Endothelial cell of umbilical vein (primary cell): ENCODE measurements at regions not wholly inside any gene's neighbourhood (a gene's known extent, or its start where the extent isn't known, plus 50 kb on each side); places are given as distances from the start of the nearest gene placed in this dataset.

ENCODE experiments used
- BruUV-seq: library from RNA; stranded (reverse); fragments of 400-500 nt; replicated peaks from 2 replicates; lab custom pipeline; 2021; lab: Mats Ljungman, UMichigan
- CTCF ChIA-PET: fragments of 300-600, 350-600 bp; sonication (Branson Sonifier 250); formaldehyde crosslinking; loops from one replicate; lab custom pipeline; 2021; ENCODE audit warnings: antibody characterized with exemption, inconsistent platforms; lab: Charles Lee
- POLR2A ChIA-PET: fragments of 300-600, 350-600 bp; sonication (Branson Sonifier 250); formaldehyde crosslinking; loops from one replicate; lab custom pipeline; 2021; ENCODE audit warnings: antibody characterized with exemption, inconsistent platforms; lab: Charles Lee
- DNase-seq: peaks from one replicate; pipeline ENCODE4 v3.0.0-alpha.2; 2011; ENCODE audit warnings: low read depth, low spot score
- FAIRE-seq: peaks from 2 replicates; lab custom pipeline; 2011; peaks lifted over from hg19 to GRCh38; lab: Jason Lieb, UNC
- H2AFZ ChIP-seq: 2 replicates; pipeline ENCODE4 v1.6.0; 2012; ENCODE audit warnings: low read depth, low read length, control low read depth, inconsistent platforms
- H3K27ac ChIP-seq: 2 replicates; pipeline ENCODE4 v1.5.1; 2011; ENCODE audit warnings: low read depth, mild to moderate bottlenecking, control low read depth, low read length, moderate library complexity; ENCODE audit not compliant: insufficient read depth
- H3K27me3 ChIP-seq, 2 experiments: 2 replicates each; pipeline versions ENCODE4 v1.6.0 to v1.6.1; 2011; ENCODE audit warnings: low read length in 2 of 2, mixed read lengths in 1 of 2; ENCODE audit not compliant: control insufficient read depth in 2 of 2, insufficient read depth in 2 of 2
- H3K36me3 ChIP-seq, 2 experiments: 2 replicates in 1 of 2; 3 replicates in 1 of 2; pipeline ENCODE4 v1.5.1; 2011; ENCODE audit warnings: low read length in 2 of 2, mild to moderate bottlenecking in 1 of 2, moderate library complexity in 1 of 2; ENCODE audit not compliant: control insufficient read depth in 2 of 2, insufficient read depth in 2 of 2; ENCODE audit errors: extremely low read depth in 1 of 2
- H3K4me1 ChIP-seq: 3 replicates; pipeline ENCODE4 v1.5.1; 2011; ENCODE audit warnings: mild to moderate bottlenecking, low read length; ENCODE audit not compliant: control insufficient read depth, insufficient read depth; ENCODE audit errors: extremely low read depth
- H3K4me2 ChIP-seq: 2 replicates; pipeline ENCODE4 v1.6.1; 2011; ENCODE audit warnings: low read length, control low read depth, mixed read lengths; ENCODE audit not compliant: insufficient read depth
- H3K4me3 ChIP-seq, 3 experiments: fragments of 200-600 bp in 1 of 3; sonication (generic), shearing (Covaris generic) in 1 of 3; replicated peaks in 1 of 3; 2 replicates each; pipeline ENCODE4 v1.5.1; 2011 to 2016; ENCODE audit warnings: control low read depth in 3 of 3, low read length in 3 of 3, mild to moderate bottlenecking in 2 of 3, inconsistent platforms in 1 of 3, low read depth in 1 of 3, moderate library complexity in 1 of 3; ENCODE audit not compliant: insufficient read depth in 1 of 3
- H3K79me2 ChIP-seq: 2 replicates; pipeline ENCODE4 v1.6.0; 2012; ENCODE audit warnings: low read length, inconsistent platforms; ENCODE audit not compliant: control insufficient read depth, insufficient read depth
- H3K9ac ChIP-seq: replicated peaks from 2 replicates; pipeline ENCODE3; 2011; ENCODE audit warnings: low read length, control low read depth; ENCODE audit not compliant: insufficient read depth; ENCODE audit errors: extremely low read depth
- H3K9me1 ChIP-seq: replicated peaks from 3 replicates; pipeline ENCODE4 v1.6.0; 2011; ENCODE audit warnings: mild to moderate bottlenecking, low read length; ENCODE audit not compliant: control insufficient read depth, insufficient read depth; ENCODE audit errors: extremely low read depth
- H3K9me3 ChIP-seq: replicated peaks from 2 replicates; pipeline ENCODE4 v1.5.1; 2012; ENCODE audit warnings: low read length, inconsistent platforms; ENCODE audit not compliant: control insufficient read depth, insufficient read depth
- H4K20me1 ChIP-seq: replicated peaks from 2 replicates; pipeline ENCODE3; 2011; ENCODE audit warnings: mild to moderate bottlenecking, low read length; ENCODE audit not compliant: control insufficient read depth, insufficient read depth; ENCODE audit errors: extremely low read depth
- EZH2 ChIP-seq: IDR thresholded peaks from 2 replicates; pipeline ENCODE4 v1.6.1; 2012; ENCODE audit warnings: borderline replicate concordance, low read depth, mild to moderate bottlenecking, moderate library complexity, low read length, inconsistent platforms; ENCODE audit not compliant: severe bottlenecking
- FOS ChIP-seq: IDR thresholded peaks from 2 replicates; pipeline ENCODE4 v1.6.1; 2011; ENCODE audit warnings: mild to moderate bottlenecking, low read length, moderate library complexity, borderline replicate concordance; ENCODE audit not compliant: insufficient read depth
- GATA2 ChIP-seq: IDR thresholded peaks from 2 replicates; pipeline ENCODE4 v1.7.0; 2011; ENCODE audit warnings: low read depth, mild to moderate bottlenecking, moderate library complexity, mixed read lengths, low read length; ENCODE audit not compliant: insufficient read length, insufficient read depth
- MYC ChIP-seq: IDR thresholded peaks from one replicate; pipeline ENCODE4 v1.6.1; 2011; ENCODE audit warnings: mild to moderate bottlenecking, low read depth, low read length
- POLR2A ChIP-seq: IDR thresholded peaks from 2 replicates; pipeline ENCODE4 v1.6.1; 2012; ENCODE audit warnings: low read depth, mild to moderate bottlenecking, control low read depth, low read length
- POLR2AphosphoS5 ChIP-seq: IDR thresholded peaks from 2 replicates; pipeline ENCODE4 v1.6.1; 2012; ENCODE audit warnings: low read depth, mild to moderate bottlenecking, control low read depth, low read length, moderate library complexity; ENCODE audit not compliant: insufficient read depth
- dilution Hi-C: fragments of 300-500 bp; cut with MboI; formaldehyde crosslinking; loops from one replicate; pipeline ENCODE4 v1.15.0; 2019; ENCODE audit warnings: low sequenced_read_pairs; ENCODE audit not compliant: extremely low pct_ligation_motif_present
- intact Hi-C: fragments of 100-400 bp; cut with micrococcal nuclease; formaldehyde crosslinking; loops from one replicate; pipeline ENCODE4 v1.10.0; 2022
- TF ChIP-seq, protein P1 (sequence below), 2 donors: IDR thresholded peaks; 1 replicate in 1 of 2; 2 replicates in 1 of 2; pipeline ENCODE4 v1.5.1; 2011; ENCODE audit warnings: low read length in 2 of 2, mild to moderate bottlenecking in 2 of 2, moderate library complexity in 2 of 2, control low read depth in 1 of 2, inconsistent platforms in 1 of 2, low read depth in 1 of 2; ENCODE audit not compliant: insufficient read depth in 1 of 2; ENCODE audit errors: extremely low read depth in 1 of 2
- TF ChIP-seq, protein P2 (sequence below): IDR thresholded peaks from 2 replicates; pipeline ENCODE4 v1.6.1; 2011; ENCODE audit not compliant: insufficient read depth, insufficient read length

DNA sequence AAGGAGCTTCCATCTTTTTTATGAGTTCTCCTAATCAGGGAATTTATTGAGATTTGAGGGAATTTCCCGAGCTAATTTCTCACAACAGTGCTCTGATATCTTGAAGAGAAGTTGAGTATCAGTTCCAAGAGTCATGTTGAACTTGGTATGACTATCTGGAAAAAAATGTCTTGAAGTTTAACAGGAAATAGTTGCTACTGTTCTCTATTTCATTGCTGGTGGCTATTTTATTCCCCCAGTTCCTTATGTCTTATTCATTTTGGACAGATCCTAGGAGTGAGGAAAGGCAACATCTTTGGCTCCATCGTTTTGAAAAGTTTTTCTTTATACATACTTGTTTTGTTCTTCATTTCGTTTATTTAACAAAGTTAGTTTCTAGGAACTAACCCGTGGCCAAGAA lies 307.8 kb upstream of the AGTR1 start:
- DNase-seq (no peak), FAIRE-seq (no peak)
- BruUV-seq, result no TSS peak
- Histone ChIP-seq H3K79me2 (no peaks in the 10 kb centered on the region), H4K20me1 (no peaks in the 10 kb centered on the region), H3K9me3 (no peaks in the 10 kb centered on the region), H2AFZ (no peak overlapping the region), H3K4me1 (no peaks in the 10 kb centered on the region), H3K4me2 (no peak overlapping the region), H3K9me1 (no peaks in the 10 kb centered on the region), H3K27me3 (no peaks in the 10 kb centered on the region), H3K9ac (no peak overlapping the region), H3K36me3 (no peaks in the 10 kb centered on the region), H3K4me3 (no peak overlapping the region), H3K27ac (no peak overlapping the region)
- TF ChIP-seq MYC (no peak), GATA2 (no peak), POLR2AphosphoS5 (no peak), POLR2A (no peak), EZH2 (no peak), FOS (no peak)
- TF ChIP-seq, protein P1, sequence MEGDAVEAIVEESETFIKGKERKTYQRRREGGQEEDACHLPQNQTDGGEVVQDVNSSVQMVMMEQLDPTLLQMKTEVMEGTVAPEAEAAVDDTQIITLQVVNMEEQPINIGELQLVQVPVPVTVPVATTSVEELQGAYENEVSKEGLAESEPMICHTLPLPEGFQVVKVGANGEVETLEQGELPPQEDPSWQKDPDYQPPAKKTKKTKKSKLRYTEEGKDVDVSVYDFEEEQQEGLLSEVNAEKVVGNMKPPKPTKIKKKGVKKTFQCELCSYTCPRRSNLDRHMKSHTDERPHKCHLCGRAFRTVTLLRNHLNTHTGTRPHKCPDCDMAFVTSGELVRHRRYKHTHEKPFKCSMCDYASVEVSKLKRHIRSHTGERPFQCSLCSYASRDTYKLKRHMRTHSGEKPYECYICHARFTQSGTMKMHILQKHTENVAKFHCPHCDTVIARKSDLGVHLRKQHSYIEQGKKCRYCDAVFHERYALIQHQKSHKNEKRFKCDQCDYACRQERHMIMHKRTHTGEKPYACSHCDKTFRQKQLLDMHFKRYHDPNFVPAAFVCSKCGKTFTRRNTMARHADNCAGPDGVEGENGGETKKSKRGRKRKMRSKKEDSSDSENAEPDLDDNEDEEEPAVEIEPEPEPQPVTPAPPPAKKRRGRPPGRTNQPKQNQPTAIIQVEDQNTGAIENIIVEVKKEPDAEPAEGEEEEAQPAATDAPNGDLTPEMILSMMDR (IDR thresholded peaks at IDR 0.05; ENCODE audit: extremely low read depth in 1 of 2, insufficient read depth in 1 of 2, low read depth in 1 of 2, low read length in 2 of 2), result no peak
- TF ChIP-seq, protein P2, sequence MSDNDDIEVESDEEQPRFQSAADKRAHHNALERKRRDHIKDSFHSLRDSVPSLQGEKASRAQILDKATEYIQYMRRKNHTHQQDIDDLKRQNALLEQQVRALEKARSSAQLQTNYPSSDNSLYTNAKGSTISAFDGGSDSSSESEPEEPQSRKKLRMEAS, result no peak
- dilution Hi-C loops (no loop called here), intact Hi-C loops (no loop called here)
- CTCF ChIA-PET, result interaction anchor here (0.7 to 5.6 kb wide), 2 partner anchors 9 to 329 kb away, joined by 3 to 18 read pairs; no protein-coding TSS in a partner anchor
- POLR2A ChIA-PET, result no interaction called here
